GM12873 (cell line): ENCODE measurements at regions not wholly inside any gene's neighbourhood (a gene's known extent, or its start where the extent isn't known, plus 50 kb on each side); places are given as distances from the start of the nearest gene placed in this dataset.

Experiments
- TF ChIP-seq, protein P1 (sequence below): IDR thresholded peaks from 2 replicates; pipeline ENCODE4 v1.5.1; 2012; ENCODE audit warnings: low read depth, mild to moderate bottlenecking, moderate library complexity, low read length, control low read depth; ENCODE audit not compliant: insufficient read depth; ENCODE audit errors: missing control alignments

- TF ChIP-seq, protein P1, sequence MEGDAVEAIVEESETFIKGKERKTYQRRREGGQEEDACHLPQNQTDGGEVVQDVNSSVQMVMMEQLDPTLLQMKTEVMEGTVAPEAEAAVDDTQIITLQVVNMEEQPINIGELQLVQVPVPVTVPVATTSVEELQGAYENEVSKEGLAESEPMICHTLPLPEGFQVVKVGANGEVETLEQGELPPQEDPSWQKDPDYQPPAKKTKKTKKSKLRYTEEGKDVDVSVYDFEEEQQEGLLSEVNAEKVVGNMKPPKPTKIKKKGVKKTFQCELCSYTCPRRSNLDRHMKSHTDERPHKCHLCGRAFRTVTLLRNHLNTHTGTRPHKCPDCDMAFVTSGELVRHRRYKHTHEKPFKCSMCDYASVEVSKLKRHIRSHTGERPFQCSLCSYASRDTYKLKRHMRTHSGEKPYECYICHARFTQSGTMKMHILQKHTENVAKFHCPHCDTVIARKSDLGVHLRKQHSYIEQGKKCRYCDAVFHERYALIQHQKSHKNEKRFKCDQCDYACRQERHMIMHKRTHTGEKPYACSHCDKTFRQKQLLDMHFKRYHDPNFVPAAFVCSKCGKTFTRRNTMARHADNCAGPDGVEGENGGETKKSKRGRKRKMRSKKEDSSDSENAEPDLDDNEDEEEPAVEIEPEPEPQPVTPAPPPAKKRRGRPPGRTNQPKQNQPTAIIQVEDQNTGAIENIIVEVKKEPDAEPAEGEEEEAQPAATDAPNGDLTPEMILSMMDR = no peak
Observed at GRCh38 chr5:6904860-6905259, 191.6 kb downstream of the TENT4A start.

- TF ChIP-seq, protein P1 = no peak
Observed at GRCh38 chr5:6905423-6905822, 192.2 kb downstream of the TENT4A start.

GRCh38 chr5:6905883-6906282 lies 192.7 kb downstream of the TENT4A start:
- TF ChIP-seq, protein P1 = no peak

GRCh38 chr5:6907320-6907918 lies 194.2 kb downstream of the TENT4A start:
- TF ChIP-seq, protein P1 = no peak

DNA sequence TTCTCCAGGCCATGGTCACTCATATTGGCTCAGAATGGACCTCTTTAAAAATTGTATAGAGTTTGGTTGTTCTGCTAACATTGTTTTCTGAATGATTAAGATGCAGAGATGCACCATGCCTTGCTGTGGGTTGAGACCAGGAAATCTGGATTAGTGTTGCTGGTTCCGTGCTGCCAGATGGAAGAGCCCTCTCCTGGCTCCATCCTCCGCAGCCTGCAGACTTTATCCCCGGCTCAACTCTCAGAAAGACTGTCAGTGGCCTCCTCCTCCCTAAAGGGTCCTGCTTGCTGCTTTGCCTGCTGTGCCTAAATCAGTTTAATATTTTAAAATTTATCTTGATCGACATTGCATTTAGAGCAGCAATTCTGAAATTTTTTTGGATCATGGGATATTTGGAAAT lies 196.7 kb downstream of the TENT4A start:
- TF ChIP-seq, protein P1 = no peak

DNA sequence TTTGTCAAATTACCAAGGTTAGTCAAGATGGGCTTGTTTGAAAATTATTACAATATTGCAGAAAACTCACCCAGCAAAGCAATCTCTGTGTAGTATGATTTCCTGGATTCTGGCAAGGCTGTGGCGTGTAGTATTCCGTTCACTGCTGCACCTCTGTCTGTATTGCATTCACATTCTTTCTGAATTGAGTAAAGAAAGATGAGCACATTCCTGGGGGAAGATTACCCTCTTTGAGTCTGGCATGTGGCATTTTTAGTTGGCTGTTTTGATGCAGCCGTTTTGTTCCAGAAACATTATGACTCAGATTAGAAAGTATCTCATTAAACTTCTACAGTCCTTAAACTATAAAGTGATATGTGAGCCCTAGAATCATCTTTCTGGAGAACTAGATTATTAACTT lies 197.7 kb downstream of the TENT4A start:
- TF ChIP-seq, protein P1 = no peak

GRCh38 chr5:6914347-6914746 lies 201.1 kb downstream of the TENT4A start:
- TF ChIP-seq, protein P1 = no peak
